ENCODE measurements at regions not wholly inside any gene's neighbourhood (a gene's known extent, or its start where the extent isn't known, plus 50 kb on each side); places are given as distances from the start of the nearest gene placed in this dataset.
"Not testable (repeated sequence)": the region's sequence is repeated elsewhere in the genome, so short reads cannot be mapped to it uniquely, and the experiment has no call there.

DNA sequence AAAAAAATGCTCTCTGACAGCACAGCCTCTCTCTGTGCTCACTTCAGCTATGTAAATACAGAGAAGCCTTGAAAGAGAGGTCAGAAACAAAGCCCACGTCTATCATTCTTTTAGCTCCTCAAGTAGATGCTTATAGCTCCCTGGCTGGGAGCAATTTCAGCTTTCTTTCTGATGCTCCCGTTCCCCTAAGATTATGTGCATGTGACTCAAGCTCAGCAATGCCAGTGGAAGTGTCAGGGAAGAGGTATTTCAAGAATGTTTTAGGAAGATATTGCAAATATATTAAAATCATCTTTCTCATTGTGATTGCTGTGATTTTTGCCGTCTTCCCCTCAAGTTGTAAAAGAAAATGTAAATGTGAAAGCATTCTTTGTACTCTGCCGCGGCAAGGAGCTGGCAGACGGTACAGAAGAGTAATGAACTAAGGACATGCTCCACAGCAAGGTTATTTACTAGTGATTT is 1353.7 kb upstream of the ACO1 start:
- H3K9me3 Mint-ChIP-seq, result peaks cover 2% of the 10 kb centered on the region
- no peak overlapping the region for H3K27ac Mint-ChIP-seq
- H3K4me3 Mint-ChIP-seq, result no peak overlapping the region
- no peaks in the 10 kb centered on the region for H3K4me1 Mint-ChIP-seq (ENCODE audit: low read depth in 2 of 2)
- DNase-seq (ENCODE audit: low spot score) (no peak), ATAC-seq (no peak)
- H3K36me3 Mint-ChIP-seq, result no peaks in the 10 kb centered on the region
- no peaks in the 10 kb centered on the region for H3K27me3 Mint-ChIP-seq

DNA sequence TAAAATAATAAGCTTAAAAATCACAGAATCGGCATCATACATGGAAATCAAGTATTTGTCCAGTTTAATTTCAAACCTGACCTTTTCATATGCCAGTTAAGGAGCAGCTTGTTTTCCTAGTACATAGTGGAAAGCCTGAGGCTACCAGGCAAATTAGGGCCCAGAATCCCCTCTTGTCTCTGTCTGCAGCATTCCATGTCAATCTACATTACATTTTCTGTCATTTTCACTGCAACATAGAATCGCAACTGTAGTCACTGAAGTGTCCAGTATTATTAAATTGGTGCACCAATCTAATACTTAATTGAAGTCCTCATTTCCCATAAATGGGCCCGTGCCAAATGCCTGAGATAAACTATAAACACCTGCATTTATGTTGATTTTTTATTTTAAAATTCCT is 1352.2 kb upstream of the ACO1 start:
- Mint-ChIP-seq H3K27me3 (no peaks in the 10 kb centered on the region), H3K27ac (no peak overlapping the region), H3K4me3 (no peak overlapping the region), H3K36me3 (no peaks in the 10 kb centered on the region), H3K4me1 (ENCODE audit: low read depth in 2 of 2) (no peaks in the 10 kb centered on the region), H3K9me3 (peaks cover 3% of the 10 kb centered on the region)
- DNase-seq (ENCODE audit: low spot score) (no peak), ATAC-seq (no peak)

DNA sequence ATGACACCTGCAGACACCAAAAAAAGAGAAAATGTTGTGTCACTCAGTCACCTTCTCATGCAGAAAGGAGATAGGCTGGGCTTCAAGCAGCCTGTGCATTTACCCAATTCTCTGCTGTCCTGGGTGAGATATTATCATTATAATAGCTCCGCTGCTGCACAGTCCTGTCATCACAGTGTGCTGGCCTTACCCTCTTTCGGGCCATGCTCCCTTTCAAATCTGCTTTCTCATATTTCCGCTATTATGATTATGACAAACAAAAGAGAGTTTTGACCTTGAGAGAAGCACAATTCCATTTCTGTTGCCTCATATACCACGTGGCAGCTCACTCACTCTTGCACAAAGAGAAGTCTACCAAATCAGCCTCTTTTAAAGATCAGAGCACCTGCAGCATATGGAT is 1350.1 kb upstream of the ACO1 start:
- Mint-ChIP-seq H3K27me3 (no peaks in the 10 kb centered on the region), H3K9me3 (peaks cover 3% of the 10 kb centered on the region)
- DNase-seq (ENCODE audit: low spot score), result no peak

DNA sequence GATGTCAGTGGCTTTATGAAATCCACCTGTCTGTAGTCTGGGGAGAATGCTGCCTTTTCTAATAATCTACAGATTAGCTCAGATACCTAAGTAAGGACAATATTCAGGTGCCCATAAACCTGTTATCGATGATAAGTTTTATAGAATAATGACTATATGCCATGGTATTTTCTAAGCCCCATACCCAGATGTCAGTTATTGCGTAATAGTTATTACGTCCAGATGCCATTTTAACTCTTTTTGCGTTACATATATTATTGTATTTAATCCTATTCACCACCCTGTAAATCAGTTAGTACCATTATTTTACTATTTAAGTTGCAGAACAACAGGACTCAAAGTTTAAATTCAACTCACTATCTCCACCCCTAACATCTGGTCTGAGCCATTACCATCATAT is 1343.9 kb upstream of the ACO1 start:
- H3K4me3 Mint-ChIP-seq, result no peak overlapping the region
- H3K36me3 Mint-ChIP-seq, result no peaks in the 10 kb centered on the region
- ATAC-seq (no peak), DNase-seq (ENCODE audit: low spot score) (no peak)
- peaks cover 3% of the 10 kb centered on the region for H3K9me3 Mint-ChIP-seq
- H3K27ac Mint-ChIP-seq, result no peak overlapping the region
- no peaks in the 10 kb centered on the region for H3K4me1 Mint-ChIP-seq (ENCODE audit: low read depth in 2 of 2)
- H3K27me3 Mint-ChIP-seq, result no peaks in the 10 kb centered on the region

More for the DNA sequence above, 1350.1 kb upstream of the ACO1 start:
- Mint-ChIP-seq H3K4me1 (ENCODE audit: low read depth in 2 of 2) (no peaks in the 10 kb centered on the region), H3K36me3 (no peaks in the 10 kb centered on the region), H3K27ac (no peak overlapping the region), H3K4me3 (no peak overlapping the region)
- ATAC-seq, result no peak

DNA sequence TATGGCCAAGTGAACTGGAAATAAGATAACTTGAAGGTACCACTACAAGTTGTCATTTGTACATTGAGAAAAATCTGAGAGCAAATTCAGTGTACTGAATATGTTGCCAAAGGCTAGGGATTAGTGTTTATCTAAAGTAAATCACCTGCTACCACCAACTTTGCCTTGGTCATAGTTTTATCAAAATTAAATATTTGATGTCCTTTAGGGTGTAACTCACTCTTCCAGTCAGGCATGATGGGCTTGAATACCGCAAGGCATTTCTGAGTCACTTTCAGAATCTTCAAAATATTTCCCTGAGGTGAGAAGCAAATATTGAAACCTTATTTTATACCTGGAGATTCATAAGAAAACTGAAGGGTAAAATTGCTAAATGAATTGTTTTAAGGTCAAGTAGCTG is 1338.6 kb upstream of the ACO1 start:
- H3K27me3 Mint-ChIP-seq, result no peaks in the 10 kb centered on the region
- ATAC-seq, result no peak
- H3K9me3 Mint-ChIP-seq, result peaks cover 4% of the 10 kb centered on the region
- no peaks in the 10 kb centered on the region for H3K4me1 Mint-ChIP-seq (ENCODE audit: low read depth in 2 of 2)
- no peak overlapping the region for H3K4me3 Mint-ChIP-seq
- H3K36me3 Mint-ChIP-seq, result no peaks in the 10 kb centered on the region
- DNase-seq (ENCODE audit: low spot score), result no peak
- no peak overlapping the region for H3K27ac Mint-ChIP-seq

DNA sequence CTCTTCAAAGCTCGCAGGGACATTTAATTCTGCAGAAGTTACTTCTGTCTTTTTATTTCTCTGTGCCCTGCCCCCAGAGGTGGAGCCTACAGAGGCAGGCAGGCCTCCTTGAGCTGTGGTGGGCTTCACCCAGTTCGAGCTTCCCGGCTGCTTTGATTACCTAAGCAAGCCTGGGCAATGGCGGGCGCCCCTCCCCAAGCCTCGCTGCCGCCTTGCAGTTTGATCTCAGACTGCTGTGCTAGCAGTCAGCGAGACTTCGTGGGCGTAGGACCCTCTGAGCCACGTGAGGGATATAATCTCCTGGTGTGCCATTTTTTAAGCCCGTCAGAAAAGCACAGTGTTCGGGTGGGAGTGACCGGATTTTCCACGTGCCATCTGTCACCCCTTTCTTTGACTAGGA is 1322.9 kb upstream of the ACO1 start:
- H3K4me3 Mint-ChIP-seq; H3K4me1 Mint-ChIP-seq (ENCODE audit: low read depth in 2 of 2); ATAC-seq; H3K27me3 Mint-ChIP-seq; DNase-seq (ENCODE audit: low spot score); H3K36me3 Mint-ChIP-seq; H3K27ac Mint-ChIP-seq: not testable (repeated sequence)
- H3K9me3 Mint-ChIP-seq, result peaks cover 14% of the 10 kb centered on the region

DNA sequence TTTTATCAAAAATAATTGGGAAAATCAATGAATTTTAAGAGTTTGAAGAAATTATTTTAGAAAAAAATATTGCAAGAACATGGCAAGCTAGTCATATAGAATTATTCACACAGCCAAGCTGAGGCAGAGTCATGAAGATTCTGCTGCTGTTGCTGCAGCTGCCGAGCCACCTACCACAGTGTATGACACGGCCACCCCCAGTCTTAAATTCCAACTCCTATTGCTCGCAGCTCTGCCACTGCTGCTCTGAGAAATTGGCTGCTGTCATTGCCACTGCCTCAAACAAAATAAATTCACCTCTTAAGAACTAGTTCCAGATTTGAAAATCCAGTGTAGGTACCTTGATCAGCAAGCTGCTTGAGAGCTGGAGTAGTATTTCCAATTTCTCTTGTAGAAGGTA is 1318.8 kb upstream of the ACO1 start:
- H3K27ac Mint-ChIP-seq, result no peak overlapping the region
- peaks cover 9% of the 10 kb centered on the region for H3K9me3 Mint-ChIP-seq
- ATAC-seq, result no peak
- H3K4me1 Mint-ChIP-seq (ENCODE audit: low read depth in 2 of 2), result no peaks in the 10 kb centered on the region
- H3K27me3 Mint-ChIP-seq, result no peaks in the 10 kb centered on the region
- H3K4me3 Mint-ChIP-seq, result no peak overlapping the region
- no peaks in the 10 kb centered on the region for H3K36me3 Mint-ChIP-seq
- DNase-seq (ENCODE audit: low spot score), result no peak

DNA sequence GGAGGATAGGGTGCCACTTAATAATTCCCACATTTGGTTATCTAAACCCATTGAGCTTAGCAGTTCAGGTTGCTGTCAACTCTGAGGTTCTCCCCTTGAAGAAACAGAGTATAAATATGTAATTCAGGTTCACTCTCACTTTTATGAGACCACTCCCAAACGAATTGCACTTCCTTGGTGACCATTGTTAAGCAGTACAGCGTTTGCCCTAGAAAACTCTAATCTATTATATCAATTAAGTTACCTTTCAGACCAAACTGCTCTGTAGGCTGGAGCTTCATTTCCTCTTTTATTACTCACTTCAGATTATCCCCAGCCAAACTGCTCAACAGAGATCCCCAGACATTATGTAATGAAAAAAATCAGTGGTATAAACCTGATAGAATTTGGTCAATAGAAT is 1317.0 kb upstream of the ACO1 start:
- Mint-ChIP-seq H3K36me3 (no peaks in the 10 kb centered on the region), H3K9me3 (peaks cover 6% of the 10 kb centered on the region), H3K4me3 (no peak overlapping the region), H3K27me3 (no peaks in the 10 kb centered on the region), H3K4me1 (ENCODE audit: low read depth in 2 of 2) (no peaks in the 10 kb centered on the region), H3K27ac (no peak overlapping the region)
- ATAC-seq (no peak), DNase-seq (ENCODE audit: low spot score) (no peak)

DNA sequence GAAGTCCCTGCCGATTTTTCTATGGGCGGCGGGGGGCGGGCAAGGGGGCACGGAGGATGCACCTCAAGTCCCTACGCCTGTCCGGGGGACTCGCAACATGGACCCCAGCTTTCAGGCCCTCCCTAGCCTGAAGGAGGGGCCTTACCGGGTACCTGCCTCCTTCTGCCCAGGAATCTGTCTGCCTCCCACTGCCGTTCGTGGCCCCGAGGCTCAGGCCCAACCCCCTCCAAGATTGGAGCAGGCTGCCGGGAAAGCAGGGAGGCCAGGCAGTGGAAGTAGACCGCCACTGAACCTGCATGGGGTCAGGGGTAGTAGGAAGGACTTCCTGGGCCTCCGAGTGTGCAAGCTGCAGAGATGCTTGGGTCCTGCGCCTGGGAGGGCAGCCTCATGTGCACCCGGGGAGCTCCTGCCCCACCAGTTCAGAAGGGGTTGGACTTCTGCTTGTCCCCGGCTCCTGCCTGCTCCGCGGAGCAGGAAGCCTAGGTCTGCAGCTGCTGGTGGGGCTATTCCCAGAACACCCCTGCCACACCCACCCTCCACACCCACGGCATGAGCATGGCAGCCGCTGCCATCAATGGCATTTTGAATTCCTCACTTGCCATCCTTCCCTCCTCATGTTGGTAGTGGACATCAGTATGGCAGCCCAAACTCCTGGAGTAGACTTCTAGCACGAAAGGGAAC is 1312.7 kb upstream of the ACO1 start:
- no peaks in the 10 kb centered on the region for H3K27me3 Mint-ChIP-seq
- H3K4me1 Mint-ChIP-seq (ENCODE audit: low read depth in 2 of 2), result no peaks in the 10 kb centered on the region
- no peak overlapping the region for H3K4me3 Mint-ChIP-seq
- ATAC-seq, result no peak
- no peaks in the 10 kb centered on the region for H3K36me3 Mint-ChIP-seq
- H3K27ac Mint-ChIP-seq, result no peak overlapping the region
- DNase-seq (ENCODE audit: low spot score), result no peak
- H3K9me3 Mint-ChIP-seq, result peaks cover 6% of the 10 kb centered on the region

DNA sequence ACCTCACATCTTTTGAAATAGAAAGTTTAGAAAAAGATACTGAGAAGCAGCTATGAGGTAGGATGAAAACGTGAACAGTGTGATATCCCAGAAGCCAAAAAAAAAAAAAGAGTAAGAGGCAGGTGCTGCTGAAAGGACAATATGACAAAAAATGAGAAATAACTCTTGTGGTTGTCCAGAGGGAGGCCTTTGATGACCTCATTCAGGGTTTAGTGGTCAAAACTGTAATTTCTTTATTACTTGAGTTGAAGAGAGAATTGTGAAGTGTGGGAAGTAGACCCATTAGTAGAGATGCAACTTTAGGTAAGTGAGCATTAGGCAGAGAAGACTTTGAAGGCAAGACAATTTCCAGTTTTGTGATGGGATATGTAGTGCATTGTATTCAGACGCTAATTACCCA is 1306.3 kb upstream of the ACO1 start:
- peaks cover 16% of the 10 kb centered on the region for H3K9me3 Mint-ChIP-seq
- no peaks in the 10 kb centered on the region for H3K36me3 Mint-ChIP-seq
- DNase-seq (ENCODE audit: low spot score) (no peak), ATAC-seq (no peak)
- no peak overlapping the region for H3K27ac Mint-ChIP-seq
- H3K27me3 Mint-ChIP-seq, result no peaks in the 10 kb centered on the region
- H3K4me1 Mint-ChIP-seq (ENCODE audit: low read depth in 2 of 2), result no peaks in the 10 kb centered on the region
- H3K4me3 Mint-ChIP-seq, result no peak overlapping the region

DNA sequence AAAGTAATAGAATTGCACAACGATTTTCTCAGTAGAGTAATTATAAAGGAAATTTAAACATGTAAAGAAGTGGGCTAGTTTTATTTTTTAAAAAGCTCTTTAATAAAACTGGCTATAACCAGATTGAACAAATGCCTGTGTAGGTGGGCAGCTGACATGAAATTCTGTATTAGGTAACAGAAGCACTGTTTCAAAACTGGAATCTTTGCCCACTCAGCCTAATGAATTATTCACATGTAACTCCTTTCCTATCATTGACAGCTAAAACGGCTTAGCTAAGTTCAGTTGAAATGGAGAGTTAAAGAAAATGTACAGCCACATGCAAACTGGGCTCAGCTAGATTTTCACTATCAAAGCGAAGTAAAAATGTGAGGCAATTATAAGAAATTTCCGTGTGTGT is 1300.1 kb upstream of the ACO1 start:
- H3K27me3 Mint-ChIP-seq, result no peaks in the 10 kb centered on the region
- H3K4me1 Mint-ChIP-seq (ENCODE audit: low read depth in 2 of 2), result no peaks in the 10 kb centered on the region
- no peak overlapping the region for H3K27ac Mint-ChIP-seq
- no peaks in the 10 kb centered on the region for H3K36me3 Mint-ChIP-seq
- no peak overlapping the region for H3K4me3 Mint-ChIP-seq
- peaks cover 10% of the 10 kb centered on the region for H3K9me3 Mint-ChIP-seq
- ATAC-seq (no peak), DNase-seq (ENCODE audit: low spot score) (no peak)

DNA sequence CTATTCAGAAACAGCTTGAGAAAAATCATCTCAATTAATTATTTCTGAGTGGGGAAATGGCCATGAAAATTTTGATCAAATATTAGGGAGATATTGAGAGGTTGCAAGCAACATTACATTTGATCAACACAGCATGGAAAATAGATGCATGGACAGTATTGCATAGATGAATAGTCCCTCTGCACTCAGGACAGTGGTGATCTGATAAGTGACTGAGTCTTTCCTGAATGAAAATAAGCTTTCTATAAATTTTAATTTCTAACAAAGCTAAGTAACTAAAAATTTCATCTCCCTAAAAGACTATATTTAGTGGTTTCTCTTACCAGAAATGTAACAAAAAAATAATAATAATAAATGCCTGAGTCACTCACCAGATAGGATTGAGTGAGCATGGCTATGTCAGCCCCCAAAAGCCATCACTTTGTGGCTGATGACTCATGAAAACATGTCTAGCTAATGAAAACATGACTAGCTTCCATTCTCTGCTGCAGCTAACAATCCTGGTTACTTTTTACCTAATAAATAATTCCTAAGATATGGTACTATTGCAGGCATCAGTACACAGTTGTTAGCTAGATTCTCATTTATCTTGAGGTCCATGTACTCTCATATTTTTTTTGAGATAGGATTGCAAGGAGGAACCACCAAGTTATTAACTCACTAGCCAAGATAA is 1294.8 kb upstream of the ACO1 start:
- ATAC-seq (no peak), DNase-seq (ENCODE audit: low spot score) (no peak)
- Mint-ChIP-seq H3K36me3 (no peaks in the 10 kb centered on the region), H3K4me1 (ENCODE audit: low read depth in 2 of 2) (no peaks in the 10 kb centered on the region), H3K27me3 (no peaks in the 10 kb centered on the region), H3K27ac (no peak overlapping the region), H3K4me3 (no peak overlapping the region), H3K9me3 (peaks cover 9% of the 10 kb centered on the region)

DNA sequence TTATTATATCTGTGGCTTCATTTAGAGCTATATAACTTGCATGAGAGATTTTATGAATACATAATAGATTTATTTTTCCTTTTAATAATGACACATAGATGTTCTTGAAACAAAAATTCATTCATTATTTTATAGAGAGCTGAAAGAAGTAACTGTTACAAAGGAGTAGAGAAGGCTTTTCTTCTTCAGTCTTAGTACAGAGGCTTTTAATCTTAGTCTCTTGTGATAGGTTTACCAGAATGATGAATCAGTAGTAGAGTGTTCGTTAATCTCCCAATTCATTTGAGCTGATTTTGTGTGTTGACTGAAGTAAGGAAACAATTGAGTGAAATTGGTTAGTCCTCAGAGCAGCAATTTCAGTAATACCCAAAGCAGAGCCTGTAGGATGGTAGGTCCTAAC is 1284.1 kb upstream of the ACO1 start:
- Mint-ChIP-seq H3K4me1 (ENCODE audit: low read depth in 2 of 2) (no peaks in the 10 kb centered on the region), H3K9me3 (peaks cover 16% of the 10 kb centered on the region), H3K36me3 (no peaks in the 10 kb centered on the region), H3K4me3 (no peak overlapping the region), H3K27me3 (no peaks in the 10 kb centered on the region), H3K27ac (no peak overlapping the region)
- ATAC-seq (no peak), DNase-seq (ENCODE audit: low spot score) (no peak)

DNA sequence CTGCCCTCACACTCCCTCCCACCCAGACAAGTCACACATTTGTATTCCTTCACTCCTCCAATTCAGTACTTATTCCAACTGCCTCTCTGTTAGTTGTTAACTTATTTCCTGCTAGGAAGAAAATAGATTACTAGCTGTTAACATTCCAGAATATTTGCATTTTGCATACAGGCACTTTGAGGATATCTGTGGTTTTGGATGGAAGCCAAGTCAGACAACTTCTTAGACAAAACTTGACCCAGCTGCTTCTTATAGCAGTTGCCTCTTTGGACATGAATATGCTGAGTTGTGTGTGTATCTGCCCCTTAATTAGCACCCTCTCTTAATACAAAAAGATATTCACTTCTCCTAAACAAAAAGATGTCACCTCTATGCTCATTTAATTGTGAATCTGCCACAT is 1280.6 kb upstream of the ACO1 start:
- Mint-ChIP-seq H3K27ac (no peak overlapping the region), H3K4me3 (no peak overlapping the region), H3K27me3 (no peaks in the 10 kb centered on the region), H3K9me3 (peaks cover 14% of the 10 kb centered on the region), H3K4me1 (ENCODE audit: low read depth in 2 of 2) (no peaks in the 10 kb centered on the region), H3K36me3 (no peaks in the 10 kb centered on the region)
- ATAC-seq (no peak), DNase-seq (ENCODE audit: low spot score) (no peak)

DNA sequence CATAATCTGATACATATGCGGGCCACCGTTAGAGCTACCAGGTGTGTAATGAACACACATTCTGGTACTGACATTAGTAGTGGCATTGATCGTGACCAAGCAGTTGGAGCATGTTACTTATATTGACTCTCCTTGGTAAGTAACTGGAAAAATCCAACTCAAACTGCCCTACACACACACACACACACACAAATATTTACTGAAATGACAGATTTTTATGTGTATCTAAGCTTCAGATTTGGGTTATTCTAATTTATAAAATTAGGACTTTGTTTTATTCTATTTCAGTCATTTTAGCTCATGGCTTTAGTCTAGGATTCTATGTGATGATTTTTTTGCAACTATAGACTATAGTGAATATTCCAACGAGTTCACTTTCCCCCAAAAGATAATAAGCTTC is 1280.2 kb upstream of the ACO1 start:
- Mint-ChIP-seq H3K27me3 (no peaks in the 10 kb centered on the region), H3K9me3 (peaks cover 14% of the 10 kb centered on the region), H3K4me1 (ENCODE audit: low read depth in 2 of 2) (no peaks in the 10 kb centered on the region), H3K36me3 (no peaks in the 10 kb centered on the region), H3K4me3 (no peak overlapping the region), H3K27ac (no peak overlapping the region)
- ATAC-seq (no peak), DNase-seq (ENCODE audit: low spot score) (no peak)

Measured in natural killer cell treated with Interleukin-12 subunit alpha and Interleukin-12 subunit beta and Interleukin-15 and Interleukin-18, amount 100 ng/mL, for 72 hours (primary cell).